ENCODE measurements at regions not wholly inside any gene's neighbourhood (a gene's known extent, or its start where the extent isn't known, plus 50 kb on each side); places are given as distances from the start of the nearest gene placed in this dataset.

GRCh38 chr1:79950511-79950910 lies 944.0 kb upstream of the ADGRL4 start:
- ATAC-seq (no peak), DNase-seq (no peak)
- intact Hi-C loops (cut with DNase I): no loop called here
- TF ChIP-seq CTCF (IDR thresholded peaks at IDR 0.05): no peak
- peaks cover 0 to 27% (median 0%) of the 10 kb centered on the region in 11 donors for H3K9me3 ChIP-seq
- no peaks in the 10 kb centered on the region for H3K4me1 ChIP-seq
- no peak overlapping the region for H3K27ac ChIP-seq
- 92 to 96% methylated on average over 3 of the region's 3 CpGs for WGBS, 2 donors
- no peaks in the 10 kb centered on the region for H3K27me3 ChIP-seq
- no peaks in the 10 kb centered on the region for H3K36me3 ChIP-seq
- no peak overlapping the region for H3K4me3 ChIP-seq

GRCh38 chr1:79945391-79945790 lies 938.9 kb upstream of the ADGRL4 start:
- TF ChIP-seq CTCF (IDR thresholded peaks at IDR 0.05): no peak
- H3K36me3 ChIP-seq: no peaks in the 10 kb centered on the region
- intact Hi-C loops (cut with DNase I): no loop called here
- H3K27ac ChIP-seq: no peak overlapping the region
- ATAC-seq (no peak), DNase-seq (no peak)
- H3K27me3 ChIP-seq: no peaks in the 10 kb centered on the region
- no peaks in the 10 kb centered on the region for H3K4me1 ChIP-seq
- no peak overlapping the region for H3K4me3 ChIP-seq
- H3K9me3 ChIP-seq: no peaks in the 10 kb centered on the region

GRCh38 chr1:79929356-79929755 lies 922.8 kb upstream of the ADGRL4 start:
- intact Hi-C loops (cut with DNase I): no loop called here
- 89 to 93% methylated on average over 2 of the region's 2 CpGs for WGBS, 2 donors
- no peak overlapping the region for H3K27ac ChIP-seq

GRCh38 chr1:79928901-79929300 lies 922.4 kb upstream of the ADGRL4 start:
- no peaks in the 10 kb centered on the region for H3K4me1 ChIP-seq
- WGBS, 2 donors: 47 to 50% methylated on average over 2 of the region's 2 CpGs
- intact Hi-C loops (cut with DNase I): no loop called here
- peaks cover 0 to 18% (median 0%) of the 10 kb centered on the region in 11 donors for H3K9me3 ChIP-seq
- no peaks in the 10 kb centered on the region for H3K36me3 ChIP-seq
- TF ChIP-seq CTCF (IDR thresholded peaks at IDR 0.05): no peak
- H3K4me3 ChIP-seq: no peak overlapping the region
- no peak overlapping the region for H3K27ac ChIP-seq
- DNase-seq (no peak), ATAC-seq (no peak)
- no peaks in the 10 kb centered on the region for H3K27me3 ChIP-seq

More at GRCh38 chr1:79929356-79929755, 922.8 kb upstream of the ADGRL4 start:
- H3K4me1 ChIP-seq: no peaks in the 10 kb centered on the region
- DNase-seq (no peak), ATAC-seq (no peak)
- no peak for TF ChIP-seq CTCF (IDR thresholded peaks at IDR 0.05)
- H3K27me3 ChIP-seq: no peaks in the 10 kb centered on the region
- peaks cover 0 to 13% (median 0%) of the 10 kb centered on the region in 11 donors for H3K9me3 ChIP-seq
- H3K4me3 ChIP-seq: no peak overlapping the region
- H3K36me3 ChIP-seq: no peaks in the 10 kb centered on the region
